ENCODE measurements at regions not wholly inside any gene's neighbourhood (a gene's known extent, or its start where the extent isn't known, plus 50 kb on each side); places are given as distances from the start of the nearest gene placed in this dataset.

DNA sequence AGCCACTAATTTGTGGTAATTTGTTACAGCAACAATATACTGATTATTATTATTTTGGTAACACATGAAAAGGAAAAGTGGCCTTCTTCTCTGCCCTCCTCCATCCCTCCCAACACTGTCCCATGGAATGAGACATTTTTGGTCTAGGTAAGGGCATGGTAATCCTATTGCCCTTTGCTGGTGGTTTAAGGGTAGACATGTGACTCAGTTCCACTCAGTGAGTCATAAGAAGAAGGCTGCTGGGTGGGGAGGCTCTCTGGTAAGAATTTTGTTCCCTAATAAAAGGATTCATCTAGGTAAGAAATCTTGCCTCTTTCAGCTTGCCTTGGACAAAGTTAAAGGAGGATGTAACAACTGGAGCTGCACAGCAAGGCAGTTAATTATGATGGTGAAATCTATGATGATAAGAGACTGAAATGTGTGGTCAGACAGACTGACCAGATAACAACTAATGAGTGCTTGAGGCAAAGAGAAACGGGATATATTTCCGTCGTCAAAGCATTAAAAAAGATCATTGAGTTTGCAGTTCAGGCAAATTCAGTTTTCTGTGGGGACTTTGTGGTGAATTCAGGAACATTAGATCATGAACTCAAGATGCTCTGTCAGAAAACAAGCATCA, 232.0 kb upstream of the KCNK2 start:
- TF ChIP-seq POLR2AphosphoS5 (IDR thresholded peaks at IDR 0.05): no peak
- TF ChIP-seq, protein P1, sequence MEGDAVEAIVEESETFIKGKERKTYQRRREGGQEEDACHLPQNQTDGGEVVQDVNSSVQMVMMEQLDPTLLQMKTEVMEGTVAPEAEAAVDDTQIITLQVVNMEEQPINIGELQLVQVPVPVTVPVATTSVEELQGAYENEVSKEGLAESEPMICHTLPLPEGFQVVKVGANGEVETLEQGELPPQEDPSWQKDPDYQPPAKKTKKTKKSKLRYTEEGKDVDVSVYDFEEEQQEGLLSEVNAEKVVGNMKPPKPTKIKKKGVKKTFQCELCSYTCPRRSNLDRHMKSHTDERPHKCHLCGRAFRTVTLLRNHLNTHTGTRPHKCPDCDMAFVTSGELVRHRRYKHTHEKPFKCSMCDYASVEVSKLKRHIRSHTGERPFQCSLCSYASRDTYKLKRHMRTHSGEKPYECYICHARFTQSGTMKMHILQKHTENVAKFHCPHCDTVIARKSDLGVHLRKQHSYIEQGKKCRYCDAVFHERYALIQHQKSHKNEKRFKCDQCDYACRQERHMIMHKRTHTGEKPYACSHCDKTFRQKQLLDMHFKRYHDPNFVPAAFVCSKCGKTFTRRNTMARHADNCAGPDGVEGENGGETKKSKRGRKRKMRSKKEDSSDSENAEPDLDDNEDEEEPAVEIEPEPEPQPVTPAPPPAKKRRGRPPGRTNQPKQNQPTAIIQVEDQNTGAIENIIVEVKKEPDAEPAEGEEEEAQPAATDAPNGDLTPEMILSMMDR (IDR thresholded peaks at IDR 0.05): no peak

Measured in sigmoid colon (tissue), 4 donors.